ENCODE measurements at regions not wholly inside any gene's neighbourhood (a gene's known extent, or its start where the extent isn't known, plus 50 kb on each side); places are given as distances from the start of the nearest gene placed in this dataset.
A peak's percentile ranks its signal among the peaks of the same experiment; 100 is the strongest.
"Not testable (repeated sequence)": the region's sequence is repeated elsewhere in the genome, so short reads cannot be mapped to it uniquely, and the experiment has no call there.

- in situ Hi-C loops (cut with HindIII; ENCODE audit: low pct_unique_long_range_greater_than_20kb, low sequenced_read_pairs) = no loop called here
- no peak for DNase-seq (ENCODE audit: low read depth, low spot score)
Measured at GRCh38 chr1:88324899-88325298, 359.2 kb upstream of the PKN2 start.

GRCh38 chr1:88327391-88328267 lies 356.4 kb upstream of the PKN2 start:
- in situ Hi-C loops (cut with HindIII; ENCODE audit: low pct_unique_long_range_greater_than_20kb, low sequenced_read_pairs) = no loop called here
- peak; percentile 70 for DNase-seq (ENCODE audit: low read depth, low spot score)

GRCh38 chr1:88330201-88330600 lies 353.9 kb upstream of the PKN2 start:
- no peak for DNase-seq (ENCODE audit: low read depth, low spot score)
- in situ Hi-C loops (cut with HindIII; ENCODE audit: low pct_unique_long_range_greater_than_20kb, low sequenced_read_pairs) = no loop called here

GRCh38 chr1:88333086-88333695 lies 350.9 kb upstream of the PKN2 start:
- no peak for DNase-seq (ENCODE audit: low read depth, low spot score)
- in situ Hi-C loops (cut with HindIII; ENCODE audit: low pct_unique_long_range_greater_than_20kb, low sequenced_read_pairs) = no loop called here

- in situ Hi-C loops (cut with HindIII; ENCODE audit: low pct_unique_long_range_greater_than_20kb, low sequenced_read_pairs) = no loop called here
- DNase-seq (ENCODE audit: low read depth, low spot score) = no peak
Measured at GRCh38 chr1:88341447-88341846, 342.6 kb upstream of the PKN2 start.

- DNase-seq (ENCODE audit: low read depth, low spot score); in situ Hi-C loops (cut with HindIII; ENCODE audit: low pct_unique_long_range_greater_than_20kb, low sequenced_read_pairs): not testable (repeated sequence)
Measured at GRCh38 chr1:88342081-88342480, 342.0 kb upstream of the PKN2 start.

GRCh38 chr1:88350648-88351047 lies 333.4 kb upstream of the PKN2 start:
- no peak for DNase-seq (ENCODE audit: low read depth, low spot score)
- in situ Hi-C loops (cut with HindIII; ENCODE audit: low pct_unique_long_range_greater_than_20kb, low sequenced_read_pairs) = no loop called here

- DNase-seq (ENCODE audit: low read depth, low spot score) = no peak
- in situ Hi-C loops (cut with HindIII; ENCODE audit: low pct_unique_long_range_greater_than_20kb, low sequenced_read_pairs) = no loop called here
Measured at GRCh38 chr1:88351960-88352359, 332.1 kb upstream of the PKN2 start.

- in situ Hi-C loops (cut with HindIII; ENCODE audit: low pct_unique_long_range_greater_than_20kb, low sequenced_read_pairs) = no loop called here
- DNase-seq (ENCODE audit: low read depth, low spot score) = no peak
Measured at GRCh38 chr1:88354256-88354655, 329.8 kb upstream of the PKN2 start.

- in situ Hi-C loops (cut with HindIII; ENCODE audit: low pct_unique_long_range_greater_than_20kb, low sequenced_read_pairs) = no loop called here
- DNase-seq (ENCODE audit: low read depth, low spot score) = no peak
Measured at GRCh38 chr1:88357729-88358128, 326.3 kb upstream of the PKN2 start.

- in situ Hi-C loops (cut with HindIII; ENCODE audit: low pct_unique_long_range_greater_than_20kb, low sequenced_read_pairs) = no loop called here
- no peak for DNase-seq (ENCODE audit: low read depth, low spot score)
Measured at GRCh38 chr1:88371436-88372023, 312.5 kb upstream of the PKN2 start.

- DNase-seq (ENCODE audit: low read depth, low spot score) = no peak
- in situ Hi-C loops (cut with HindIII; ENCODE audit: low pct_unique_long_range_greater_than_20kb, low sequenced_read_pairs) = no loop called here
Measured at GRCh38 chr1:88375977-88376376, 308.1 kb upstream of the PKN2 start.

GRCh38 chr1:88376421-88376820 lies 307.7 kb upstream of the PKN2 start:
- in situ Hi-C loops (cut with HindIII; ENCODE audit: low pct_unique_long_range_greater_than_20kb, low sequenced_read_pairs) = no loop called here
- no peak for DNase-seq (ENCODE audit: low read depth, low spot score)

GRCh38 chr1:88378560-88378959 lies 305.5 kb upstream of the PKN2 start:
- no peak for DNase-seq (ENCODE audit: low read depth, low spot score)
- in situ Hi-C loops (cut with HindIII; ENCODE audit: low pct_unique_long_range_greater_than_20kb, low sequenced_read_pairs) = no loop called here

GRCh38 chr1:88394958-88395357 lies 289.1 kb upstream of the PKN2 start:
- in situ Hi-C loops (cut with HindIII; ENCODE audit: low pct_unique_long_range_greater_than_20kb, low sequenced_read_pairs) = no loop called here
- no peak for DNase-seq (ENCODE audit: low read depth, low spot score)

- no peak for DNase-seq (ENCODE audit: low read depth, low spot score)
- in situ Hi-C loops (cut with HindIII; ENCODE audit: low pct_unique_long_range_greater_than_20kb, low sequenced_read_pairs) = no loop called here
Measured at GRCh38 chr1:88398338-88398737, 285.7 kb upstream of the PKN2 start.

GRCh38 chr1:88399690-88400089 lies 284.4 kb upstream of the PKN2 start:
- DNase-seq (ENCODE audit: low read depth, low spot score) = no peak
- in situ Hi-C loops (cut with HindIII; ENCODE audit: low pct_unique_long_range_greater_than_20kb, low sequenced_read_pairs) = no loop called here

GRCh38 chr1:88401313-88401712 lies 282.8 kb upstream of the PKN2 start:
- in situ Hi-C loops (cut with HindIII; ENCODE audit: low pct_unique_long_range_greater_than_20kb, low sequenced_read_pairs) = no loop called here
- no peak for DNase-seq (ENCODE audit: low read depth, low spot score)

GRCh38 chr1:88404582-88404981 lies 279.5 kb upstream of the PKN2 start:
- in situ Hi-C loops (cut with HindIII; ENCODE audit: low pct_unique_long_range_greater_than_20kb, low sequenced_read_pairs) = no loop called here
- no peak for DNase-seq (ENCODE audit: low read depth, low spot score)

Measured in SK-MEL-5 (cell line).